ENCODE measurements at regions not wholly inside any gene's neighbourhood (a gene's known extent, or its start where the extent isn't known, plus 50 kb on each side); places are given as distances from the start of the nearest gene placed in this dataset.

- Histone ChIP-seq H3K9me3 (no peaks in the 10 kb centered on the region), H3K36me3 (no peaks in the 10 kb centered on the region), H3K27ac (no peak overlapping the region), H3K4me3 (no peak overlapping the region), H3K4me1 (peaks cover 0 to 17% (median 13%) of the 10 kb centered on the region in 4 donors), H3K27me3 (no peaks in the 10 kb centered on the region)
- intact Hi-C loops (cut with DNase I; ENCODE audit: low total_unique reads), result no loop called here
- TF ChIP-seq POLR2A (IDR thresholded peaks at IDR 0.05) (no peak), EP300 (IDR thresholded peaks at IDR 0.05; ENCODE audit: low read depth) (no peak), CTCF (IDR thresholded peaks at IDR 0.05) (no peak), POLR2AphosphoS5 (IDR thresholded peaks at IDR 0.05) (no peak)
- in situ Hi-C loops (cut with MboI; ENCODE audit: low pct_ligation_motif_present in 1 of 4, low pct_unique_long_range_greater_than_20kb in 1 of 4, low sequenced_read_pairs in 3 of 4), result no loop called here
- DNase-seq, result no peak
Observed at GRCh38 chr10:4357911-4358310, 468.1 kb upstream of the AKR1E2 start.

- in situ Hi-C loops (cut with MboI; ENCODE audit: low pct_ligation_motif_present in 1 of 4, low pct_unique_long_range_greater_than_20kb in 1 of 4, low sequenced_read_pairs in 3 of 4) (no loop called here), intact Hi-C loops (cut with DNase I; ENCODE audit: low total_unique reads) (no loop called here)
- H3K27me3 ChIP-seq, result no peaks in the 10 kb centered on the region
- no peaks in the 10 kb centered on the region for H3K9me3 ChIP-seq
- H3K36me3 ChIP-seq, result no peaks in the 10 kb centered on the region
- peaks cover 0 to 17% (median 14%) of the 10 kb centered on the region in 4 donors for H3K4me1 ChIP-seq
- H3K27ac ChIP-seq, result no peak overlapping the region
- no peak overlapping the region for H3K4me3 ChIP-seq
- no peak for DNase-seq
- 72 to 94% methylated on average over 1 of the region's 1 CpG for WGBS, 2 donors (ENCODE audit: low coverage in 1 of 2)
- TF ChIP-seq POLR2AphosphoS5 (IDR thresholded peaks at IDR 0.05) (no peak), EP300 (IDR thresholded peaks at IDR 0.05; ENCODE audit: low read depth) (no peak), POLR2A (IDR thresholded peaks at IDR 0.05) (no peak)
Observed at GRCh38 chr10:4355350-4355749, 470.7 kb upstream of the AKR1E2 start.

GRCh38 chr10:4354382-4354812 lies 471.6 kb upstream of the AKR1E2 start:
- DNase-seq, result peak; percentile 28
- 44 to 51% methylated on average over 5 to 7 of the region's 7 CpGs for WGBS, 2 donors (ENCODE audit: low coverage in 1 of 2)
- intact Hi-C loops (cut with DNase I; ENCODE audit: low total_unique reads), result no loop called here

GRCh38 chr10:4353964-4354363 lies 472.0 kb upstream of the AKR1E2 start:
- 0% methylated on average over 1 of the region's 1 CpG for WGBS, 2 donors (ENCODE audit: low coverage in 1 of 2)
- intact Hi-C loops (cut with DNase I; ENCODE audit: low total_unique reads) (no loop called here), in situ Hi-C loops (cut with MboI; ENCODE audit: low pct_ligation_motif_present in 1 of 4, low pct_unique_long_range_greater_than_20kb in 1 of 4, low sequenced_read_pairs in 3 of 4) (no loop called here)
- H3K36me3 ChIP-seq, result no peaks in the 10 kb centered on the region
- H3K27ac ChIP-seq, result peak overlapping the region in 3 of 4 donors; percentile 19 to 57 (median 32)
- no peaks in the 10 kb centered on the region for H3K27me3 ChIP-seq
- peaks cover 0 to 17% (median 14%) of the 10 kb centered on the region in 4 donors for H3K4me1 ChIP-seq
- DNase-seq, result no peak
- H3K4me3 ChIP-seq, result no peak overlapping the region
- no peaks in the 10 kb centered on the region for H3K9me3 ChIP-seq
- TF ChIP-seq POLR2AphosphoS5 (IDR thresholded peaks at IDR 0.05) (no peak), EP300 (IDR thresholded peaks at IDR 0.05; ENCODE audit: low read depth) (no peak), POLR2A (IDR thresholded peaks at IDR 0.05) (no peak), CTCF (IDR thresholded peaks at IDR 0.05) (no peak)

More at GRCh38 chr10:4354382-4354812, 471.6 kb upstream of the AKR1E2 start:
- Histone ChIP-seq H3K27ac (peak overlapping the region in 3 of 4 donors; percentile 19 to 57 (median 32)), H3K4me3 (no peak overlapping the region), H3K9me3 (no peaks in the 10 kb centered on the region), H3K36me3 (no peaks in the 10 kb centered on the region), H3K4me1 (peaks cover 0 to 17% (median 14%) of the 10 kb centered on the region in 4 donors), H3K27me3 (no peaks in the 10 kb centered on the region)
- peak in 1 of 5 experiments; percentile 30 for TF ChIP-seq CTCF (IDR thresholded peaks at IDR 0.05)
- TF ChIP-seq POLR2AphosphoS5 (IDR thresholded peaks at IDR 0.05), result no peak
- TF ChIP-seq EP300 (IDR thresholded peaks at IDR 0.05; ENCODE audit: low read depth), result no peak
- in situ Hi-C loops (cut with MboI; ENCODE audit: low pct_ligation_motif_present in 1 of 4, low pct_unique_long_range_greater_than_20kb in 1 of 4, low sequenced_read_pairs in 3 of 4), result no loop called here

GRCh38 chr10:4353059-4353655 lies 472.9 kb upstream of the AKR1E2 start:
- H3K4me1 ChIP-seq, result peaks cover 0 to 17% (median 14%) of the 10 kb centered on the region in 4 donors
- H3K27me3 ChIP-seq, result no peaks in the 10 kb centered on the region
- no peak for TF ChIP-seq CTCF (IDR thresholded peaks at IDR 0.05)
- no peak for TF ChIP-seq POLR2AphosphoS5 (IDR thresholded peaks at IDR 0.05)
- TF ChIP-seq POLR2A (IDR thresholded peaks at IDR 0.05), result no peak
- TF ChIP-seq EP300 (IDR thresholded peaks at IDR 0.05; ENCODE audit: low read depth), result no peak
- peak overlapping the region in 3 of 4 donors; percentile 32 to 57 (median 35) for H3K27ac ChIP-seq
- no peaks in the 10 kb centered on the region for H3K9me3 ChIP-seq
- intact Hi-C loops (cut with DNase I; ENCODE audit: low total_unique reads), result no loop called here
- DNase-seq, result no peak
- in situ Hi-C loops (cut with MboI; ENCODE audit: low pct_ligation_motif_present in 1 of 4, low pct_unique_long_range_greater_than_20kb in 1 of 4, low sequenced_read_pairs in 3 of 4), result no loop called here
- H3K36me3 ChIP-seq, result no peaks in the 10 kb centered on the region
- H3K4me3 ChIP-seq, result no peak overlapping the region
- 79 to 83% methylated on average over 3 to 11 of the region's 11 CpGs for WGBS, 2 donors (ENCODE audit: low coverage in 1 of 2)
